VCaP (cell line): ENCODE measurements at regions not wholly inside any gene's neighbourhood (a gene's known extent, or its start where the extent isn't known, plus 50 kb on each side); places are given as distances from the start of the nearest gene placed in this dataset.
A peak's percentile ranks its signal among the peaks of the same experiment; 100 is the strongest.

Source experiments
- H3K27ac ChIP-seq: fragments of 450-650 bp; 2 replicates; pipeline ENCODE4 v1.5.1; 2017
- TF ChIP-seq, protein P1 (sequence below): fragments of 450-650 bp; conservative IDR thresholded peaks from 2 replicates; pipeline ENCODE4 v1.5.1; 2017; ENCODE audit warnings: mild to moderate bottlenecking, moderate library complexity

- no peak overlapping the region for H3K27ac ChIP-seq
- TF ChIP-seq, protein P1, sequence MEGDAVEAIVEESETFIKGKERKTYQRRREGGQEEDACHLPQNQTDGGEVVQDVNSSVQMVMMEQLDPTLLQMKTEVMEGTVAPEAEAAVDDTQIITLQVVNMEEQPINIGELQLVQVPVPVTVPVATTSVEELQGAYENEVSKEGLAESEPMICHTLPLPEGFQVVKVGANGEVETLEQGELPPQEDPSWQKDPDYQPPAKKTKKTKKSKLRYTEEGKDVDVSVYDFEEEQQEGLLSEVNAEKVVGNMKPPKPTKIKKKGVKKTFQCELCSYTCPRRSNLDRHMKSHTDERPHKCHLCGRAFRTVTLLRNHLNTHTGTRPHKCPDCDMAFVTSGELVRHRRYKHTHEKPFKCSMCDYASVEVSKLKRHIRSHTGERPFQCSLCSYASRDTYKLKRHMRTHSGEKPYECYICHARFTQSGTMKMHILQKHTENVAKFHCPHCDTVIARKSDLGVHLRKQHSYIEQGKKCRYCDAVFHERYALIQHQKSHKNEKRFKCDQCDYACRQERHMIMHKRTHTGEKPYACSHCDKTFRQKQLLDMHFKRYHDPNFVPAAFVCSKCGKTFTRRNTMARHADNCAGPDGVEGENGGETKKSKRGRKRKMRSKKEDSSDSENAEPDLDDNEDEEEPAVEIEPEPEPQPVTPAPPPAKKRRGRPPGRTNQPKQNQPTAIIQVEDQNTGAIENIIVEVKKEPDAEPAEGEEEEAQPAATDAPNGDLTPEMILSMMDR: no peak
Measured at GRCh38 chr16:13529193-13529982, 390.6 kb upstream of the ERCC4 start.

GRCh38 chr16:13540771-13541170 is 379.2 kb upstream of the ERCC4 start:
- TF ChIP-seq, protein P1: no peak
- no peak overlapping the region for H3K27ac ChIP-seq

DNA sequence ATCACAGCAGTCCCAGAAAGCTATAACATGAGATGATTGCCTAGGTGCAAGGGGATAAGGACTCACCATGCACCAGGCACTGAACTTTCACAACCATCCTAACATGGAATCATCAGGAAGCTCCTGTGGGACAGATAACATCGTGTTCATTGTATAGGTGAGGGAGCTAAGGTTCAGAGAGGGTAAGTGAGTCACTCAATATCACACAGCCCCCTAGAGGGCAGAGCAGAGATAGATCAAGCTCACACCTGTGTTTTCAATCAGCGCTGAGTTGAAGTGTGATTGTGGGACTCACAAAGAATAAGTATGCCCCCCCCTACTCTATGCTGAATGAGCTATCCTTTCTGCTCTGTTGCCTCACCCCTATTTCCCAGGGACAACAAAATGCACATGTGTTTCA is 377.7 kb upstream of the ERCC4 start:
- TF ChIP-seq, protein P1: no peak
- no peak overlapping the region for H3K27ac ChIP-seq

DNA sequence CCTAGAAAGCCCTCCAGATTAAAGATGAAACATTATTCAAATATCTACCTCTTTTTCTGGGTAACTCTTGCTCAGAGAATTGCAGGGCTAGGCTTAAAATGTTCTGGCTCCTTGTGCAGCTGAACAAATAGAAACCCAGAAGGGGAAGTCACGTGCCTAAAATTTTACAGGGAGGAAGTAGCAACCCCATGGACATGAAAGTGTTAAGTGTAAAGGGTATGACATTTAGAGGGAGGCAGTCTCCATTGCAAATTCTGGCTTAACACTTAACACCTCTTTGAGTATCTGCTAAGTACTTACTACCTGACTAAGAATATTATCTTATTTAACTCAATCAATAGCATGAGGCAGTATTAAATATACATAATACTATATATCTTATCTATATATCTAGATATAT is 376.1 kb upstream of the ERCC4 start:
- TF ChIP-seq, protein P1: no peak
- H3K27ac ChIP-seq: no peak overlapping the region

GRCh38 chr16:13545271-13545670 is 374.7 kb upstream of the ERCC4 start:
- H3K27ac ChIP-seq: no peak overlapping the region
- TF ChIP-seq, protein P1: no peak

GRCh38 chr16:13550254-13550653 is 369.7 kb upstream of the ERCC4 start:
- TF ChIP-seq, protein P1: no peak
- H3K27ac ChIP-seq: no peak overlapping the region

GRCh38 chr16:13552062-13552959 is 367.6 kb upstream of the ERCC4 start:
- TF ChIP-seq, protein P1: peak; percentile 26
- H3K27ac ChIP-seq: no peak overlapping the region
